Lower leg skin (tissue), 4 donors: ENCODE measurements at regions not wholly inside any gene's neighbourhood (a gene's known extent, or its start where the extent isn't known, plus 50 kb on each side); places are given as distances from the start of the nearest gene placed in this dataset.

Source experiments
- DNase-seq, 2 donors: peaks; one replicate each; pipeline ENCODE4 v3.0.0-alpha.2; 2019; ENCODE audit warnings: low spot score in 2 of 2
- H3K4me3 ChIP-seq: fragments of 200-600 bp; sonication (generic); 2 replicates; pipeline ENCODE4 v1.5.1; 2017; ENCODE audit warnings: mild to moderate bottlenecking, low read depth; ENCODE audit not compliant: poor library complexity, severe bottlenecking
- POLR2A ChIP-seq, 2 donors: fragments of 450-650 bp; IDR thresholded peaks; one replicate each; pipeline ENCODE4 v1.6.1; 2016 to 2017; ENCODE audit warnings: antibody characterized with exemption in 2 of 2, mild to moderate bottlenecking in 1 of 2, moderate library complexity in 1 of 2
- WGBS, 2 donors: methylation state at CpG; one replicate each; pipeline ENCODE4 v1.1.5; 2018; 5-methylcytosine and 5-hydroxymethylcytosine counted together
- intact Hi-C: fragments of 100-400 bp; cut with DNase I; formaldehyde crosslinking; loops from one replicate; pipeline ENCODE4 v1.15.0; 2023; ENCODE audit warnings: low total_unique reads
- TF ChIP-seq, protein P1 (sequence below), 3 donors: fragments of 450-650 bp; IDR thresholded peaks; one replicate each; pipeline ENCODE4 v1.5.1; 2016; ENCODE audit warnings: antibody characterized with exemption in 3 of 3, mild to moderate bottlenecking in 3 of 3, moderate library complexity in 2 of 3

DNA sequence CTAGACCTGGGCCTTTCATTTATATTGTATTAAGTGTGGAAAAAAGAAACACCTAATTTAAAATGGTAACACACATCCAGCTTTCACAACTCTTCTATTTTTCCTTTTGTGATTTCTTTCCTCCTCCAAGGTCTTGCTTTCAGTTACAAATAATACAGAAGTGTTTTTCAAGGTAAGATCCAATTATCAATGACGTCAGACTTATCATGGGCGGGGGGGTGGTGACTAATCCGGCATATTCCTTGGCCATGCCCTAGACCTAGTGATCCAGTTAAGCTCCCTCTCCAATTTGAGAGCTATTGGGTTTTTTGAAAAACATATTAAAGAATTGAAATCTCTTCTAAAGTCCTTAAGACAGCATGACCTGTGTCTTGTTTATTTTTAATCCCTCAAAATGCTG, 669.9 kb upstream of the NR5A2 start:
- TF ChIP-seq, protein P1, sequence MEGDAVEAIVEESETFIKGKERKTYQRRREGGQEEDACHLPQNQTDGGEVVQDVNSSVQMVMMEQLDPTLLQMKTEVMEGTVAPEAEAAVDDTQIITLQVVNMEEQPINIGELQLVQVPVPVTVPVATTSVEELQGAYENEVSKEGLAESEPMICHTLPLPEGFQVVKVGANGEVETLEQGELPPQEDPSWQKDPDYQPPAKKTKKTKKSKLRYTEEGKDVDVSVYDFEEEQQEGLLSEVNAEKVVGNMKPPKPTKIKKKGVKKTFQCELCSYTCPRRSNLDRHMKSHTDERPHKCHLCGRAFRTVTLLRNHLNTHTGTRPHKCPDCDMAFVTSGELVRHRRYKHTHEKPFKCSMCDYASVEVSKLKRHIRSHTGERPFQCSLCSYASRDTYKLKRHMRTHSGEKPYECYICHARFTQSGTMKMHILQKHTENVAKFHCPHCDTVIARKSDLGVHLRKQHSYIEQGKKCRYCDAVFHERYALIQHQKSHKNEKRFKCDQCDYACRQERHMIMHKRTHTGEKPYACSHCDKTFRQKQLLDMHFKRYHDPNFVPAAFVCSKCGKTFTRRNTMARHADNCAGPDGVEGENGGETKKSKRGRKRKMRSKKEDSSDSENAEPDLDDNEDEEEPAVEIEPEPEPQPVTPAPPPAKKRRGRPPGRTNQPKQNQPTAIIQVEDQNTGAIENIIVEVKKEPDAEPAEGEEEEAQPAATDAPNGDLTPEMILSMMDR (IDR thresholded peaks at IDR 0.05): no peak
- TF ChIP-seq POLR2A (IDR thresholded peaks at IDR 0.05): no peak
- 72 to 88% methylated on average over 3 of the region's 3 CpGs for WGBS, 2 donors
- intact Hi-C loops: no loop called here

GRCh38 chr1:199362996-199363395, 664.5 kb upstream of the NR5A2 start:
- H3K4me3 ChIP-seq: no peak overlapping the region
- WGBS, 2 donors: 88% methylated on average over 1 of the region's 1 CpG
- TF ChIP-seq, protein P1 (IDR thresholded peaks at IDR 0.05): no peak
- no peak for TF ChIP-seq POLR2A (IDR thresholded peaks at IDR 0.05)
- no peak for DNase-seq
- intact Hi-C loops: no loop called here

More for the DNA sequence above, 669.9 kb upstream of the NR5A2 start:
- no peak for DNase-seq
- H3K4me3 ChIP-seq: no peak overlapping the region

DNA sequence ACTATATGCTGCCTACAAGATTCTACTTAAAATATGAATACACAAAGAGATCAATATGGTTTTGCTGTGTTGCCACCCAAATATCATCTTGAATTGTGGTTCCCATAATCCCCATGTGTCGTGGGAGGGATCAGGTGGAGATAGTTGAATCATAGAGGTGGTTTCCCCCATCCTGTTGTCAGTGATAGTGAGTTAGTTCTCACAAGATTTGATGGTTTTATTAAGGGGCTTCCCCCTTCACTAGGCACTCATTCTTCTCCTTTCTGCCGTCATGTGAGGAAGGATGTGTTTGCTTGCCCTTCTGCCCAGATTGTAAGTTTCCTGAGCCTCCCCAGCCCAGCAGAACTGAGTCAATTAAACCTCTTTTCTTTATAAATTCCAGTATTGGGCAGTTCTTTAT, 654.4 kb upstream of the NR5A2 start:
- intact Hi-C loops: no loop called here
- WGBS, 2 donors: 39 to 61% methylated on average over 2 of the region's 2 CpGs
- no peak overlapping the region for H3K4me3 ChIP-seq
- TF ChIP-seq, protein P1 (IDR thresholded peaks at IDR 0.05): no peak
- no peak for TF ChIP-seq POLR2A (IDR thresholded peaks at IDR 0.05)
- DNase-seq: no peak

DNA sequence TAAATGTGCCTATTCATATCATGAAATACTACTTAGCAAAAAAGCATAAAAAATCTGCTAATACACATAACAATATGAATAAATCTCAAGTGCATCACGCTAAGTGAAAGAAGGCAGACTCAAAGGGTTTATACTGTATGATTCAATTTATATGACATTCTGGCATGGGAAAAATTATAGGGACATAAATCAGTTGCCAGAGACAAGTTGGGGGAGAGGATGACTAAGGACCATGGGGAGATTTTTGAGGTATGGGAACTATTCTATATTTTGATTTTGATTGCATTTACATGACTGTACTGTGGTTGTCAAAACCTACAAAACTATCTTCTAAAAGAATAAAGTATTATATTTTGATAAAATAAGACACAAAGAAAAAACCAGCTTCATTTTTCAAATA, 650.3 kb upstream of the NR5A2 start:
- intact Hi-C loops: no loop called here
- no peak for DNase-seq
- TF ChIP-seq, protein P1 (IDR thresholded peaks at IDR 0.05): no peak
- TF ChIP-seq POLR2A (IDR thresholded peaks at IDR 0.05): no peak
- H3K4me3 ChIP-seq: no peak overlapping the region
- WGBS, 2 donors: 68 to 80% methylated on average over 1 of the region's 1 CpG

DNA sequence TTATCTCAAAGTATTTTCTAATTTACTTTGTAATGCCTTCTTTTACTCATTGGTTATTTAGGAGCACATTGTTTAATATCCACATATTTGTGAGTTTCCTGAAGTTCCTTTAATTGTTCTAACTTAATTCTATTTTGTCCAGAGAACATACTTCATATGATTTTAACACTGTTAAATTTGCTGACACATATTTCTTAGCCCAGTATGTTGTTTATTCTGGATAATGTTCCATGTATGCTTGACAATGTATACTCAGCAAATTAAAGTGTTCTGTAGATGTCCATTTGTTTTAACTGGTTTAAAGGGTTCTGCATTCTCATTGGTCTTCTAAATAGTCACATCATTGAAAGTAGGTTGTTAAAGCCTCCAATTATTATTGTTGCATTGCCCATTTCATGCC, 643.7 kb upstream of the NR5A2 start:
- intact Hi-C loops: no loop called here
- TF ChIP-seq, protein P1 (IDR thresholded peaks at IDR 0.05): no peak
- TF ChIP-seq POLR2A (IDR thresholded peaks at IDR 0.05): no peak
- H3K4me3 ChIP-seq: no peak overlapping the region
- no peak for DNase-seq

GRCh38 chr1:199394856-199395255, 632.7 kb upstream of the NR5A2 start:
- TF ChIP-seq POLR2A (IDR thresholded peaks at IDR 0.05): no peak
- TF ChIP-seq, protein P1 (IDR thresholded peaks at IDR 0.05): no peak
- no peak overlapping the region for H3K4me3 ChIP-seq
- DNase-seq: no peak
- 84 to 85% methylated on average over 3 of the region's 3 CpGs for WGBS, 2 donors
- intact Hi-C loops: no loop called here
